ENCODE measurements at regions not wholly inside any gene's neighbourhood (a gene's known extent, or its start where the extent isn't known, plus 50 kb on each side); places are given as distances from the start of the nearest gene placed in this dataset.
"Not testable (repeated sequence)": the region's sequence is repeated elsewhere in the genome, so short reads cannot be mapped to it uniquely, and the experiment has no call there.

GRCh38 chr5:27451377-27451776 is 413.0 kb upstream of the CDH9 start:
- TF ChIP-seq CTCF (IDR thresholded peaks at IDR 0.05; ENCODE audit: low read length, missing control alignments), result no peak
- H3K4me3 ChIP-seq (replicated peaks; ENCODE audit: low read depth, low read length), result no peak overlapping the region
- no peak for DNase-seq (ENCODE audit: low read depth)

- no peak overlapping the region for H3K4me3 ChIP-seq (replicated peaks; ENCODE audit: low read depth, low read length)
- DNase-seq (ENCODE audit: low read depth), result peak; percentile 20
- TF ChIP-seq CTCF (IDR thresholded peaks at IDR 0.05; ENCODE audit: low read length, missing control alignments), result no peak
Measured at GRCh38 chr5:27450607-27451006, 412.2 kb upstream of the CDH9 start.

- DNase-seq (ENCODE audit: low read depth); H3K4me3 ChIP-seq (replicated peaks; ENCODE audit: low read depth, low read length): not testable (repeated sequence)
Measured at GRCh38 chr5:27439383-27439782, 401.0 kb upstream of the CDH9 start.

GRCh38 chr5:27437594-27438200 is 399.3 kb upstream of the CDH9 start:
- H3K4me3 ChIP-seq (replicated peaks; ENCODE audit: low read depth, low read length), result no peak overlapping the region
- DNase-seq (ENCODE audit: low read depth), result no peak
- no peak for TF ChIP-seq CTCF (IDR thresholded peaks at IDR 0.05; ENCODE audit: low read length, missing control alignments)

GRCh38 chr5:27434335-27434734 is 395.9 kb upstream of the CDH9 start:
- no peak for TF ChIP-seq CTCF (IDR thresholded peaks at IDR 0.05; ENCODE audit: low read length, missing control alignments)
- peak; percentile 14 for DNase-seq (ENCODE audit: low read depth)
- no peak overlapping the region for H3K4me3 ChIP-seq (replicated peaks; ENCODE audit: low read depth, low read length)

GRCh38 chr5:27414099-27414498 is 375.7 kb upstream of the CDH9 start:
- no peak overlapping the region for H3K4me3 ChIP-seq (replicated peaks; ENCODE audit: low read depth, low read length)
- TF ChIP-seq CTCF (IDR thresholded peaks at IDR 0.05; ENCODE audit: low read length, missing control alignments), result no peak
- DNase-seq (ENCODE audit: low read depth), result no peak

GRCh38 chr5:27412384-27412783 is 374.0 kb upstream of the CDH9 start:
- no peak for DNase-seq (ENCODE audit: low read depth)
- no peak for TF ChIP-seq CTCF (IDR thresholded peaks at IDR 0.05; ENCODE audit: low read length, missing control alignments)
- no peak overlapping the region for H3K4me3 ChIP-seq (replicated peaks; ENCODE audit: low read depth, low read length)

All from fibroblast of pulmonary artery (primary cell).